ENCODE measurements at regions not wholly inside any gene's neighbourhood (a gene's known extent, or its start where the extent isn't known, plus 50 kb on each side); places are given as distances from the start of the nearest gene placed in this dataset.

- intact Hi-C loops (cut with DNase I; ENCODE audit: low total_unique reads): no loop called here
- no peak overlapping the region for H3K27ac ChIP-seq
- no peaks in the 10 kb centered on the region for H3K4me1 ChIP-seq
- no peaks in the 10 kb centered on the region for H3K9me3 ChIP-seq
- TF ChIP-seq CTCF (IDR thresholded peaks at IDR 0.05) (no peak), POLR2A (IDR thresholded peaks at IDR 0.05) (no peak), POLR2AphosphoS5 (IDR thresholded peaks at IDR 0.05) (no peak), EP300 (IDR thresholded peaks at IDR 0.05) (no peak)
- no peak for DNase-seq
- no peaks in the 10 kb centered on the region for H3K27me3 ChIP-seq
- H3K4me3 ChIP-seq: no peak overlapping the region
- H3K36me3 ChIP-seq: no peaks in the 10 kb centered on the region
Measured at GRCh38 chr12:125389061-125389697, 323.9 kb downstream of the AACS start.

DNA sequence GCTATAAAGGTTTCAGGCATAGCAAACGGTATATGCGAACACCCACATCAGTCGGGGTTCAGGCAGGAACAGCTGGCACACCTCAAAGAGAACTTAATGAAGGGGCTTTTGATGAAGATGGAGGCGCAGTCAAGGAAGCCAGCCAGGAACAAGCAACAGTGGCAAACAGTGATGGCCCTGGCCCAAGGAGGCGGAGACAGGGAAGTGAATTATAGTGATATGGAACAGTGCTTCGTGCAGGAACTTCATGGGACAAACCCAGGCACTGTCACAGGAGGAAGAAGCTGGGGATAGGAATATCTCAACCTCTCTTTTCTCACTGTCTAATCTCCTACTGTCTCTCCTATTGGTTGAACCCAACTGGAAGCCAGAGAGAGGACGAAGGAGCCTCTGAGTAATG lies 328.3 kb downstream of the AACS start:
- intact Hi-C loops (cut with DNase I; ENCODE audit: low total_unique reads): no loop called here
- Histone ChIP-seq H3K4me3 (no peak overlapping the region), H3K27ac (no peak overlapping the region), H3K27me3 (no peaks in the 10 kb centered on the region), H3K4me1 (no peaks in the 10 kb centered on the region), H3K36me3 (no peaks in the 10 kb centered on the region), H3K9me3 (peaks cover 0 to 7% (median 3%) of the 10 kb centered on the region in 4 donors)
- 60 to 71% (median 65%) methylated on average over 7 of the region's 7 CpGs for WGBS, 5 donors
- TF ChIP-seq POLR2AphosphoS5 (IDR thresholded peaks at IDR 0.05) (no peak), EP300 (IDR thresholded peaks at IDR 0.05) (no peak), CTCF (IDR thresholded peaks at IDR 0.05) (no peak), POLR2A (IDR thresholded peaks at IDR 0.05) (no peak)
- no peak for DNase-seq

- no peak overlapping the region for H3K27ac ChIP-seq
- TF ChIP-seq POLR2A (IDR thresholded peaks at IDR 0.05): no peak
- no peak overlapping the region for H3K4me3 ChIP-seq
- intact Hi-C loops (cut with DNase I; ENCODE audit: low total_unique reads): no loop called here
- H3K27me3 ChIP-seq: no peaks in the 10 kb centered on the region
- WGBS, 5 donors: 78 to 88% (median 87%) methylated on average over 5 of the region's 5 CpGs
- no peaks in the 10 kb centered on the region for H3K36me3 ChIP-seq
- no peaks in the 10 kb centered on the region for H3K4me1 ChIP-seq
- no peak for DNase-seq
- H3K9me3 ChIP-seq: peaks cover 0 to 19% (median 11%) of the 10 kb centered on the region in 4 donors
Measured at GRCh38 chr12:125395583-125396215, 330.5 kb downstream of the AACS start.

DNA sequence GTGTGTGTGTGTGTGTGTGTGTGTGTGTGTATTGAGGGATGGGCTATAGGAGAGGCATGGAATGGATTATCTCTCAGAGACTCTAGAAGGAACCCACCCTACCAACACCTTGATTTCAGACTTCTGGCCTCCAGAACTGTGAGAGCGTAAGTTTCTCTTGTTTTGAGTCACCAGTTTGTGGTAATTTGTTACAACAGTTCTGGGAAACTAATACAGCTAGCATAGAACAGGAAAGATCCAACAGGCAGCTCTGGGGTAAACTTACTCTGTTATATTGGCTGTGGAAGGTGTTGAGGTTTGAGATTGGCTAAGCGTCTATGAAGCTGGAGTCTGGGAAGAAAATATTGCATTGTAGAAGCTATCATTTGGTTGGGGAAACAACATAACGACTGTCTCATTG lies 334.3 kb downstream of the AACS start:
- no peak for TF ChIP-seq POLR2A (IDR thresholded peaks at IDR 0.05)
- TF ChIP-seq POLR2AphosphoS5 (IDR thresholded peaks at IDR 0.05): no peak
- TF ChIP-seq CTCF (IDR thresholded peaks at IDR 0.05): no peak
- TF ChIP-seq EP300 (IDR thresholded peaks at IDR 0.05): no peak
- H3K36me3 ChIP-seq: no peaks in the 10 kb centered on the region
- no peaks in the 10 kb centered on the region for H3K4me1 ChIP-seq
- H3K27me3 ChIP-seq: no peaks in the 10 kb centered on the region
- peaks cover 0 to 33% (median 26%) of the 10 kb centered on the region in 4 donors for H3K9me3 ChIP-seq
- H3K27ac ChIP-seq: no peak overlapping the region
- WGBS, 5 donors: 78 to 85% (median 83%) methylated on average over 3 of the region's 3 CpGs
- no peak for DNase-seq
- intact Hi-C loops (cut with DNase I; ENCODE audit: low total_unique reads): no loop called here
- H3K4me3 ChIP-seq: no peak overlapping the region

Measured in stomach (tissue), 8 donors.